VCaP (cell line): ENCODE measurements at regions not wholly inside any gene's neighbourhood (a gene's known extent, or its start where the extent isn't known, plus 50 kb on each side); places are given as distances from the start of the nearest gene placed in this dataset.

Source experiments
- H3K27ac ChIP-seq: fragments of 450-650 bp; 2 replicates; pipeline ENCODE4 v1.5.1; 2017
- CTCF ChIP-seq: fragments of 450-650 bp; conservative IDR thresholded peaks from 2 replicates; pipeline ENCODE4 v1.5.1; 2017; ENCODE audit warnings: mild to moderate bottlenecking, moderate library complexity

DNA sequence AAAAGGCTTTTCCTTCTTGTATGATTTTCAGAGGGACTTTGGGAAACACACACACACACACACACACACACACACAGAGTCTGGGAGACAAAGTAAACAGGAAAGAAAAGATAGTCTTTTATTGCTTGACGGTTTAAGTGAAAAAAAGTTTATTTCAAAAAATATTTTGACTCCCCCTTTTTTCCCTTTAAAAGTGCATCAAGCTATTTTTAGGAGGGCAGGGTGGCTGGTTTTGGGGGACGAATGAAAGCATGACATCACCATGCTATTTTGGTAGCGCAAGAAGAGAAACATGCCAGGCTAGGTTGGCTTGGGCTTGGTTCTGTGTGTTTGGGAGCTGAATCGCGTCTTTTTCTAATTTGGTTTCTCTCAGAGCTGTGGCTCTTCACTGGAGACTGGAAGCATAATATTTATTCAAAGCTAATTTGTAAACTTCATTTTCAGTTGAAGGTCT, 129.2 kb downstream of the BAMBI start:
- TF ChIP-seq CTCF: no peak

GRCh38 chr10:28806951-28807759, 129.8 kb downstream of the BAMBI start:
- no peak for TF ChIP-seq CTCF
- H3K27ac ChIP-seq: no peak overlapping the region

More for the DNA sequence above, 129.2 kb downstream of the BAMBI start:
- H3K27ac ChIP-seq: no peak overlapping the region

DNA sequence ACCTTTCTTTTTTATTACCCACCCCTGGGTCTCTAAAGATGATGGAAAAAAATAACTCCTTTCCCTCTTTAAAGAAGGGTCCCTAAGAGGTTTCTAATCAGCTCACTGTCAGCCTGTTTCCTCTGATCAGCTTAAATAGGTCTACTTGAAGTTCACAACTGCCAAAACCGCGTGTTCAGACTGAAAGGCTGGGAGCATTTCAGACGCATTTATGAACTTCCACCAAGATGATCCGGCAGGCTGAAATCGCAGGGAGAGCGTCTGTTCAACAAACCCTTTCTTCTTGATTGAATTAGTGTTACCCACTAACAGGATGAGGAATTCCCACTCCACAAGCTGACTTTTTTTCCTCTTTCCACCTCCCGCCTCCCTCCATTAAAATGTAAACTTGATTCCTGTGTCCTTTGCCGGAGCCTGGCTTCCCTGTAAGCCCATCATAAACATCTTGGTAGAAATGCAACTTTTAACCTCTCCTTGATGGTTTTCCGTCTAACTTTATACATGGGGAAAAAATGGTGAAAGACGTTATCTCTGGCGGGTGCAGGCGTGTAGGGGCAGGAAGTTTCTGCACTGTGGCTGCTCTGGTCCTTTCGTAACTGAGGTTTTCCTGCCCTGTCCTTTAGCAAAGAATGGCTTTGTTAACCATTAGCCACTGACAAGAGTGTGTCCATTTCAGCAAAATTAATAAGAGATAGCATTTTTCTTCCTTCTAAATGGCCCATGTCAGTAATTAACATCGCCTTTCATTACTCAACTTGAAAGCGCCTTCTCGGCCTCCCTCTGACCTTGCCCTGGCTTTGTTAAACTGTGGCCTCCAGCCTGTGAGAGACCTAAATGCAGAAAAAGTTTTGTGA, 130.7 kb downstream of the BAMBI start:
- H3K27ac ChIP-seq: no peak overlapping the region
- no peak for TF ChIP-seq CTCF

- no peak for TF ChIP-seq CTCF
- no peak overlapping the region for H3K27ac ChIP-seq
Measured at GRCh38 chr10:28808693-28809092, 131.4 kb downstream of the BAMBI start.

DNA sequence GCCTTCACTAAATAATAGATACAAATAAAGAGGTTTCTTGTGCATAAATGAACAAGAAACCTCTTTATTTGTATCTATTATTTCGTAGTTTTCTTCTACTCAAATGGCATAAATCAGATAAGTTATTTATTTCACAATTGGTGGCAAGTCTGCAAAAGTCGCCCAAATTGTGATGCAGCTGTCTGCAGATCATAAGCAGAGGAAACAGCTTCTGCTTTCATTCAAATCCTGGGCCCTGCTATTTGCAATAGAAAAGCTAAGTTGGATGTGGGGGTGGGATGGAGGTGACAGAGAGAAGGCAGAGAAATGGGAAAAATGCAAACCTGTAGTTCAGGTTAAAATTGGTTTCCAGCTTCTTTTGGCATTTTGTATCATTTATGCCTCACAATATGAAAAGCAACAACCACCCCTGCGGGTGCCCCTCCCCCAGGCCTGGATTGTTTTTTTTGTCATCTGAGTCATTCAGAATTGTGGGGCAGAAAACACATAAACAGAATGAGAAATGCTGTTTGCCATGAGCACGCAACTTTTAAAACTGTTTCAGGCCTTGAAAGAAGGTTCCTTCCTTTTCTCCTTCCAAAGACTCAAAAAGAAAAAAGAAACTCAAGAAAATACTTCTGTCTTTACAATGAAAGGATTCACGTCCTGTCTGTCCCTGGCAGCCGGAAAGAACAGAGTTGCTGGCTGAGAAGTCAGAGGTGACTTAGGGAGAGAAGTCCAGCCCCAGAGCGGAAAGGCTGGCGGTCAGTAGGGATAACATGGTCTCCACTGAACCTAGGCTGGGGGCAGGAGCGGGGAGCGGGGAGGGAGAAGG, 132.9 kb downstream of the BAMBI start:
- no peak for TF ChIP-seq CTCF
- no peak overlapping the region for H3K27ac ChIP-seq

GRCh38 chr10:28811639-28812349, 134.5 kb downstream of the BAMBI start:
- TF ChIP-seq CTCF: no peak
- no peak overlapping the region for H3K27ac ChIP-seq
